DND-41 (cell line): ENCODE measurements at regions not wholly inside any gene's neighbourhood (a gene's known extent, or its start where the extent isn't known, plus 50 kb on each side); places are given as distances from the start of the nearest gene placed in this dataset.

Source experiments
- ATAC-seq: fragments of 200-7000 bp; cut with Tn5 transposase; 3 replicates; pipeline ENCODE4 v1.9.1; 2021; ENCODE audit warnings: low read depth; ENCODE audit not compliant: insufficient read depth
- DNase-seq: peaks from one replicate; pipeline ENCODE4 v3.0.0-alpha.2; 2020
- H2AFZ ChIP-seq: 2 replicates; pipeline ENCODE4 v1.6.0; 2012; ENCODE audit warnings: low read depth, low read length
- H3K27ac ChIP-seq: 2 replicates; pipeline ENCODE4 v1.5.1; 2012; ENCODE audit warnings: low read length, inconsistent platforms
- H3K27me3 ChIP-seq: fragments of 200-600 bp; sonication (generic); 2 replicates; pipeline ENCODE4 v1.6.0; 2012; ENCODE audit warnings: low read length, mild to moderate bottlenecking, inconsistent platforms; ENCODE audit not compliant: insufficient read depth, poor library complexity
- H3K36me3 ChIP-seq: 2 replicates; pipeline ENCODE4 v1.5.1; 2012; ENCODE audit warnings: low read length, inconsistent platforms; ENCODE audit not compliant: insufficient read depth
- H3K4me1 ChIP-seq: 2 replicates; pipeline ENCODE4 v1.5.1; 2012; ENCODE audit warnings: mild to moderate bottlenecking, low read length; ENCODE audit not compliant: insufficient read depth
- H3K4me2 ChIP-seq: 2 replicates; pipeline ENCODE4 v1.6.0; 2012; ENCODE audit warnings: mild to moderate bottlenecking, moderate library complexity, low read length, inconsistent platforms; ENCODE audit not compliant: insufficient read depth
- H3K4me3 ChIP-seq, 2 experiments: fragments of 200-600 bp in 1 of 2; shearing (Covaris generic) in 1 of 2; 2 replicates each; pipeline ENCODE4 v1.5.1; 2012 to 2016; ENCODE audit warnings: inconsistent platforms in 2 of 2, low read length in 2 of 2, mild to moderate bottlenecking in 2 of 2, low read depth in 1 of 2, moderate library complexity in 1 of 2
- H3K79me2 ChIP-seq: 2 replicates; pipeline ENCODE4 v1.6.0; 2012; ENCODE audit warnings: low read length, inconsistent platforms; ENCODE audit not compliant: insufficient read depth
- H3K9ac ChIP-seq: 2 replicates; pipeline ENCODE4 v1.6.0; 2012; ENCODE audit warnings: low read depth, mild to moderate bottlenecking, inconsistent platforms, low read length, moderate library complexity
- H3K9me3 ChIP-seq: 2 replicates; pipeline ENCODE4 v1.5.1; 2012; ENCODE audit warnings: low read length, moderate library complexity, mild to moderate bottlenecking, inconsistent platforms; ENCODE audit not compliant: insufficient read depth, severe bottlenecking
- H4K20me1 ChIP-seq: 2 replicates; pipeline ENCODE4 v1.6.0; 2012; ENCODE audit warnings: low read length; ENCODE audit not compliant: insufficient read depth
- CTCF ChIP-seq: IDR thresholded peaks from 2 replicates; pipeline ENCODE4 v1.5.1; 2012; ENCODE audit warnings: borderline replicate concordance, low read length, moderate library complexity, mild to moderate bottlenecking; ENCODE audit not compliant: poor library complexity, severe bottlenecking; ENCODE audit errors: extremely low read depth
- EZH2 ChIP-seq: IDR thresholded peaks from 3 replicates; pipeline ENCODE4 v1.6.1; 2012; ENCODE audit warnings: borderline replicate concordance, low read depth, mild to moderate bottlenecking, moderate library complexity, low read length, inconsistent platforms; ENCODE audit not compliant: severe bottlenecking

GRCh38 chr18:66111018-66111417 lies 360.2 kb downstream of the CDH7 start:
- no peaks in the 10 kb centered on the region for H4K20me1 ChIP-seq
- H3K36me3 ChIP-seq: no peaks in the 10 kb centered on the region
- no peak overlapping the region for H3K9ac ChIP-seq
- H3K79me2 ChIP-seq: no peaks in the 10 kb centered on the region
- TF ChIP-seq CTCF (no peak), EZH2 (no peak)
- DNase-seq: no peak
- no peaks in the 10 kb centered on the region for H3K4me1 ChIP-seq
- H3K9me3 ChIP-seq: no peaks in the 10 kb centered on the region
- no peak for ATAC-seq
- no peak overlapping the region for H3K4me2 ChIP-seq
- H3K27me3 ChIP-seq: no peaks in the 10 kb centered on the region
- no peak overlapping the region for H2AFZ ChIP-seq
- no peak overlapping the region for H3K4me3 ChIP-seq
- no peak overlapping the region for H3K27ac ChIP-seq

GRCh38 chr18:66110607-66111006 lies 359.8 kb downstream of the CDH7 start:
- H3K27me3 ChIP-seq: no peaks in the 10 kb centered on the region
- H4K20me1 ChIP-seq: no peaks in the 10 kb centered on the region
- no peak overlapping the region for H3K4me2 ChIP-seq
- no peaks in the 10 kb centered on the region for H3K4me1 ChIP-seq
- TF ChIP-seq EZH2: no peak
- no peak for TF ChIP-seq CTCF
- no peak overlapping the region for H3K4me3 ChIP-seq
- H3K79me2 ChIP-seq: no peaks in the 10 kb centered on the region
- no peak overlapping the region for H3K27ac ChIP-seq
- DNase-seq (no peak), ATAC-seq (no peak)
- H3K36me3 ChIP-seq: no peaks in the 10 kb centered on the region
- no peaks in the 10 kb centered on the region for H3K9me3 ChIP-seq
- H2AFZ ChIP-seq: no peak overlapping the region
- no peak overlapping the region for H3K9ac ChIP-seq

- Histone ChIP-seq H3K36me3 (no peaks in the 10 kb centered on the region), H3K27ac (no peak overlapping the region), H3K9me3 (no peaks in the 10 kb centered on the region), H4K20me1 (no peaks in the 10 kb centered on the region), H3K79me2 (no peaks in the 10 kb centered on the region), H3K27me3 (no peaks in the 10 kb centered on the region), H3K4me2 (no peak overlapping the region), H3K4me1 (no peaks in the 10 kb centered on the region), H3K4me3 (no peak overlapping the region), H2AFZ (no peak overlapping the region), H3K9ac (no peak overlapping the region)
- DNase-seq (no peak), ATAC-seq (no peak)
- TF ChIP-seq EZH2 (no peak), CTCF (no peak)
Observed at GRCh38 chr18:66109981-66110380, 359.2 kb downstream of the CDH7 start.

GRCh38 chr18:66107546-66107945 lies 356.7 kb downstream of the CDH7 start:
- Histone ChIP-seq H3K4me2 (no peak overlapping the region), H3K9ac (no peak overlapping the region)

More at GRCh38 chr18:66107546-66107945, 356.7 kb downstream of the CDH7 start:
- Histone ChIP-seq H3K27ac (no peak overlapping the region), H3K79me2 (no peaks in the 10 kb centered on the region), H4K20me1 (no peaks in the 10 kb centered on the region), H2AFZ (no peak overlapping the region), H3K4me1 (no peaks in the 10 kb centered on the region), H3K36me3 (no peaks in the 10 kb centered on the region), H3K4me3 (no peak overlapping the region), H3K9me3 (no peaks in the 10 kb centered on the region), H3K27me3 (no peaks in the 10 kb centered on the region)
- TF ChIP-seq EZH2 (no peak), CTCF (no peak)
- ATAC-seq: no peak
- DNase-seq: no peak
